GF-D8 (cell line): ENCODE measurements at regions not wholly inside any gene's neighbourhood (a gene's known extent, or its start where the extent isn't known, plus 50 kb on each side); places are given as distances from the start of the nearest gene placed in this dataset.

Experiments used
- DNase-seq: peaks from one replicate; lab custom pipeline; 2025; lab: John Stamatoyannopoulos, UW

- DNase-seq: no peak
Observed at GRCh38 chr1:105838071-105838470, 1218.4 kb upstream of the PRMT6 start.

GRCh38 chr1:105865546-105865945 is 1190.9 kb upstream of the PRMT6 start:
- DNase-seq: no peak

- no peak for DNase-seq
Observed at GRCh38 chr1:105872817-105873216, 1183.7 kb upstream of the PRMT6 start.

- no peak for DNase-seq
Observed at GRCh38 chr1:105874621-105875020, 1181.9 kb upstream of the PRMT6 start.

- no peak for DNase-seq
Observed at GRCh38 chr1:105886309-105886708, 1170.2 kb upstream of the PRMT6 start.

GRCh38 chr1:105891308-105891707 is 1165.2 kb upstream of the PRMT6 start:
- DNase-seq: no peak

- no peak for DNase-seq
Observed at GRCh38 chr1:105894006-105894405, 1162.5 kb upstream of the PRMT6 start.

GRCh38 chr1:105909811-105910210 is 1146.7 kb upstream of the PRMT6 start:
- no peak for DNase-seq

GRCh38 chr1:105914403-105914802 is 1142.1 kb upstream of the PRMT6 start:
- DNase-seq: no peak

- DNase-seq: no peak
Observed at GRCh38 chr1:105934806-105935205, 1121.7 kb upstream of the PRMT6 start.

GRCh38 chr1:105964879-105965278 is 1091.6 kb upstream of the PRMT6 start:
- no peak for DNase-seq

- DNase-seq: no peak
Observed at GRCh38 chr1:105997516-105997915, 1059.0 kb upstream of the PRMT6 start.

GRCh38 chr1:106022312-106022902 is 1034.1 kb upstream of the PRMT6 start:
- no peak for DNase-seq

GRCh38 chr1:106027871-106028270 is 1028.6 kb upstream of the PRMT6 start:
- DNase-seq: no peak

GRCh38 chr1:106037526-106037925 is 1018.9 kb upstream of the PRMT6 start:
- DNase-seq: no peak

GRCh38 chr1:106038260-106038659 is 1018.2 kb upstream of the PRMT6 start:
- DNase-seq: no peak

- DNase-seq: no peak
Observed at GRCh38 chr1:106043971-106044370, 1012.5 kb upstream of the PRMT6 start.

GRCh38 chr1:106047210-106047609 is 1009.3 kb upstream of the PRMT6 start:
- no peak for DNase-seq

- no peak for DNase-seq
Observed at GRCh38 chr1:106049595-106049994, 1006.9 kb upstream of the PRMT6 start.

- DNase-seq: no peak
Observed at GRCh38 chr1:106055855-106056254, 1000.6 kb upstream of the PRMT6 start.

GRCh38 chr1:106061586-106062495 is 994.6 kb upstream of the PRMT6 start:
- no peak for DNase-seq

- DNase-seq: no peak
Observed at GRCh38 chr1:106063510-106063909, 993.0 kb upstream of the PRMT6 start.

- DNase-seq: no peak
Observed at GRCh38 chr1:106072909-106073600, 983.4 kb upstream of the PRMT6 start.
